GM18499 (cell line): ENCODE measurements at regions not wholly inside any gene's neighbourhood (a gene's known extent, or its start where the extent isn't known, plus 50 kb on each side); places are given as distances from the start of the nearest gene placed in this dataset.

Experiments used
- ATAC-seq: cut with Tn5 transposase; IDR thresholded peaks from one replicate; pipeline ENCODE4 v1.9.1; 2021; ENCODE audit warnings: moderate number of reproducible peaks; ENCODE audit not compliant: insufficient read depth, unreplicated experiment

DNA sequence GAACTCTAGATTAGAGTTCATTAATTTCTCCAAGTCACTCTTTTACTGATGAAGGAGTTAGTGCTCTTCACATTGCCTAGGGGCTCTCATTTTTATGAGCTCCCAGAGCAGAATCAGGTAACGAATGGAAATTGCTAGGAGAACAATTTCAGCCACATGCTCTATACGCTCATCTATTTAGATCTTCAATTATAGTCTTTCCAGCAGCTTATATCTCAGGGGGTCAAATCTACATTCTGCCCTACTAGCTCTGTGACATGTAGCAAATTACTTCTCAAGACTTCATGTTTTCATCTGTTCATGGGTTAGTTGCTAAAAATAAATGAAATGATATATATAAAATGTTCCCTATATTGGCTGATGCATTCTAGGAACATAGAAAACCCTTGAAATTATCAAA lies 183.6 kb downstream of the PLPP3 start:
- ATAC-seq = no peak

DNA sequence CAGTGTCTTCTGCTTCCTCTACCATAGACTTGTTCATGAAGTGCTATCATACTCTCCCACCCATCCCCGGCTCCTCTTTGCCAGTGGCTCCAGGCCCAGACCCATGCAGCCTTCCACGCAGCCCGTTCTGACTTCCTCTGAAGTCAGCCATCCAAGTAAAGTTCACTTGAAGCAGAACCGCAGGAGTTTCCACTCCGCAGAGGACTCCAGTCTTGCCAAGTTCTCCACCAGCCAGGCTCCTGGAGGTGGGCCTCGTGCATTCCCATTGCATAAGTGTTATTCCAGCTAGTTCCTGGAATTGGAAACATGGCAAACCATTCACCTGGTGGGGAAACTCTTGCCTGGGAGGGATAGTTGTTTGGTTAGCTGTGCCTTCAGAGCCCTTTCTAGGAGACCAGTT lies 185.1 kb downstream of the PLPP3 start:
- no peak for ATAC-seq

DNA sequence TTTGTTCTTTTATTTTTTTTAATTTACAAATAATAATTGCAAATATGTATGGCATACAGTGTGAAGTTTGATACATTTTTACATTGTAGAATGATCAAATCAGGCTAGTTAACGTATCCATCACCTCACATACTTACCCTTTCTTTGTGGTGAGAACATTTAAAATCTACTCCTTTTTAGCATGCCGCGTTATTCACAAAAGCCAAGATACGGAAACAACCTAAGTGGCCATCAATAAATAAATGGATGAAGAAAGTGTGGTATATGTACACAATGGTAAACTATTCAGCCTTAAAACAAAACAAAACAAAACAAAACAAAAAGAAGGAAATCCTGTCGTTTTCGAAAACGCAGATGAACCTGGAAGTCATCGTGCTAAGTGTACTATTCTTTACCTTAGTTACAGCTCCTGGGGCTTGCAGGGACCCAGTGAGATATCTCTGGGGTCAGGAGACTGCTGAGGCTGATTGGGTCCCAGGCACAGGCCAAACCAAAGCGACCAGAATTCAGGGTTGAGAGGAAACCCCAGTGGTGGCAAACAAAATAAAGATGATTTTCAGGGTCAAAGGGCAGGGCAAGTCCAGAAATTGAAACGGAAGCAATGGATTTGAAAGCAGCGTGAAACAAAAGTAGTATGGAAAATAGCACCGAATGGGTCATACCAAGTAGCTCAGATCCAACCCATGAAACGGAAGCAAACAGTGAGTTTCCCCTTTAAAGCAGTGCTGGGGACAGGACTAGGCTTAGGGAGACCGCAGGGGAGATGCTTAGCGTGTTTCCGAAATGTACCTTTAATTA lies 188.2 kb downstream of the PLPP3 start:
- ATAC-seq = no peak

DNA sequence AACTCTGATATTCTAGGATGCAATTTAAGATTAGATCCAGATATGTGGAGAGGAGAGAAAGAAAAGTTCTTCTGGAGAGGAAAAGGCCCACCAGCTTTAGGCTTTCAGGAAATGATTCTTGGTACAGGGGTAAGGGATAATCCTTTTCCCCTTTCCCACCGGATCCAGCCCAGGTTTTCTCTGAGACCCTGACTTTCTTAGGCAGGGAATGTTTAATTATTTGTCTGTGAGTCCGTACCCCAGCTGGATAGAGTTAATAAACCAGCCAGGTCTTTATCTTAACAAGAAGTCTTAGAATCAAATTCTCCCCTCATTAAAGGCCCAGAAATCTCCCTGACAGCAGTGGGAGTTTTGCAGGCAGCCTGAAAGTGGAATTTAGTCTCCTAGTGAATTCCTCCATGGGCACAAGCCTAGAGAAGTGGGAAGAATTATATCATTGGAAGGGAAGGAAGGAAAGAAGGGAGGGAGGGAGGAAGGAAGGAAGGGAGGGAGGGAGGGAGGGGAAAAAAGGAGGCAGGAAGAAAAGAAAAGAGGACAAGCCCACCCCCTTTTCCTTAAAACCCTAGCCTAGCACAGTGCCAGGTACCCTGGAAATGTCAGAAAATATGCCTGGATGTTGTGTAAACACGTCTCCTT lies 189.0 kb downstream of the PLPP3 start:
- no peak for ATAC-seq

DNA sequence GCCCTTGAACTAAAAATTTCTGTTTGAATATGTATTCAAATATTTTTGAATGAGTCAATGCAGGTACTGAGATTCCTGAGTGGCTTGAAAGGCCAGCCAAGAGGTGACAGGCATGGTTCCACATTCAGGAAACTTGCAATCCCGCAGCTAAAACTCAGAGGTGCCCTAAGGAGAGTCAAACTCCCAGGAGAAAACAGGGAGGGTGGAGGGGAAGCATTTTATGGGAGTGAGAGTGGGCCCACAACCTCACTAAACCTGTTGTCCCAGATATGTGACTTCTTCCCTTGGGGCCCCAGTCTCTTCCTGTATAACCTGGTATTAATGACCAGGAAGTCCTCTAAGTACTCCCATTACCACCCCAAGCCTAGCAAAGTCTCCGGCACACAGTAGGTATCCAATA lies 189.6 kb downstream of the PLPP3 start:
- no peak for ATAC-seq

DNA sequence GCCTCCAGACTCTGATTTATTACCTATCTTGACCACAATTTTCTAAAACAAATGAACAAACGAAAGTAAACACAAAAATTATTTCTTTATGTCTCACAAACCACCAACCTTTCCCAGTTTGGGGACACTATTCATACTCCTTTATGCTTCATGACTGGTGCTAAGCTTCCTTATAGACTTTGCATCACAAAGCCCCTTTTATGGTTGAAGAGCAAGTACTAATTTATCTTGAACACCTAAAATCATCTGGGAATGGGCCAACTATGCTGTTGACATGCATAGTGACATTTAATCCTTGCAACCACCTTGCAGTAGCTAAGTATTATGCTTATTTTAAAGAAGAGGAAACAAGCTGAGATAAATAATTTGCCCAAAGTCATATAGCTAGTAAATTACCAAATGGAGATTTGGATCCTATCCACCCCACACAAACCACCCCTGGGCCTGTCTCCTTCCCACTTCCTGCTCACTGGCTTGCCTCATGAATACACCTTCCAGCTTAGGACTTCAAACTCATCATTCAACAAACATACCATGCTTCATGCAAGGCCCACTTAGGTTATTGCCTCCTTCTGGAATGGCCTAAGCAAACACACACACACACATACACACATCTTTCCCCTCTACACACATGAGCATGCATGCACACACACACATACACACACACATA lies 192.2 kb downstream of the PLPP3 start:
- ATAC-seq = no peak

DNA sequence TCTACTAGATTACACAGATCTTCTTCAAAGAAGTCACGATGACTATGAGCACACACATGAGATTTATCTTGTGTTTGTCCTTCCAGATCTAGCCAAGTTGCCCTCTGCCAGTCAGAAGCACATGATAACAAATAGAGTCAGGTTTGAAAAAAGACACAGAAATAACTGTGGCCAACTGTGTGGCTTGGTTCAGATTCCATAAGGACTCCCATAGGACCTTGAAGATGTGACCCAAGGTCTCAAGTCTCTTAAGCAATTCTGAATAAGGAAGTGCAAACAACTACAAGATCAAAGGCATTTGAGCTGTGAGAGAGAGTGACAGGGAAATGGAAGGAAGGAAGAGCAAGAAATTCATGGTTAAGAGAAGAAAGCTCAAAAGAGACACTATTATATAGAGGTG lies 194.0 kb downstream of the PLPP3 start:
- ATAC-seq = no peak

DNA sequence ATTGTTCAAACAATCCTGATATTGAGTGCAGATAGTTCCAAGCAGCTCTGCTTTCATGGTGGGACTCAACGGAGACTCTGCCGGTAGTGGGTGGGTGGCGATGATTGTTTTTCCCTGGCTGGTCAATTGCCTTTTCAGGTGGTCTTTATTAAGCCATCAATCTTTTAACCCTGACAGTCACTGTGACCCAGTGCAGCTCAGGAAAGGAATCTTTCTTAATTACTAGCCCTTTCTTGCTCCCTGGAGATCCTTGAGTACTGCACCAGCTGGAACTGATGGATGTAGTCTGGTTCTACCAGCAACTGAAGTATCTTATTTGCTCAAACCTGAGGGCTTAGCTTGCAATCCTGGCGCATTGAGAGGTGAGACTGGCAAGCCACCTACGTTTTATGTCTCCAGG lies 196.4 kb downstream of the PLPP3 start:
- no peak for ATAC-seq

DNA sequence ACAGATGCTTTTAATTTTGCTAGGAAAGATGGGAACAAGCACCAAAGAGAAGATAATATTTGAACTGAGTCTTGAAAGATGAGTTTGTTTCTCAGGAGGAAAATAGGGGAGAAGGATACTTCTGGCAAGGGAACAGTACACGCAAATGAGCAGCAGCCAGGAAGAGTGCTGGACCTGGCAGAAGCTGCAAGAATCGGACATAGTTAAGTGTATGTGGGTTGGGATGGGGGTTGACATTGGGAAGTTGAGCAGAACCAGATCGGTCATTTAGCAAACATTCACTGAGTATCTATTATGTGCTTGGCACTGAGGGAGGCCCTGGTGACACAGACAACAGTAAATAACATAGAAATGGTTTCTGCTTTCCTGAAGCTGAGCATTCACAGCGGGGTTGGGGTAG lies 198.8 kb downstream of the PLPP3 start:
- no peak for ATAC-seq

DNA sequence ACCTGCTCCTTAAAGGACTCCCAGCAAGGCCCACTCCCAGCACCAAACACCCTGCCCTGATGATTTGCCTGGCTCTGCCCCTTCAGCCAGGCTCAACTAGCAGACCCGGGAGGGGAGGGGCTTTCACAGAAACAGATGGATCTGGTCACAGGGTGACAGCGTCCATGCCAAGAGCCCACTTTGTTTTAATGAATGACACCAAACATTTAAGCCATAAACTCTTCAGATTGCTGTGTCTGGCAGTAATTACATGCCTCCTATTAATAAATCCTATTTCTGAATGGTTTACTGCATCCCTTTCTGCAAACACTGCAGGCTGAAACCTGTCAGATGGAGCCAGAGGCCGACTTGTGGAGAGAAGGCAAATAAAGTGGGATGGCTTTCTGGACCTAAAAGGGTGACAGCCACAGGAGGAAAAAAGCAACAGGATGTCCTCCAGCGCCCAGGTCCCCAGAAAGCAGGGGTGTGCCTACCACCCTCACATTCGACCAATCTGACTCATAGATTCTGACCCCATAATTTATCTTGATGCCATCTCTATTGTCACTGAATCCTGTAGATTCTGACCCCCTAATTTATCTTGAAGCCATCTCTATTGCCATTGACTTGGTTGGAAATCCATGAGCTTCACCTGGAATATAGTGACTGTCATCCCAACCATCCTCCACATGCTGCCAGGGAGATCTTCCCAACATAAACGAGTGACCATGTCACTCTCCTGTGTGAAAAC lies 200.9 kb downstream of the PLPP3 start:
- ATAC-seq = no peak

DNA sequence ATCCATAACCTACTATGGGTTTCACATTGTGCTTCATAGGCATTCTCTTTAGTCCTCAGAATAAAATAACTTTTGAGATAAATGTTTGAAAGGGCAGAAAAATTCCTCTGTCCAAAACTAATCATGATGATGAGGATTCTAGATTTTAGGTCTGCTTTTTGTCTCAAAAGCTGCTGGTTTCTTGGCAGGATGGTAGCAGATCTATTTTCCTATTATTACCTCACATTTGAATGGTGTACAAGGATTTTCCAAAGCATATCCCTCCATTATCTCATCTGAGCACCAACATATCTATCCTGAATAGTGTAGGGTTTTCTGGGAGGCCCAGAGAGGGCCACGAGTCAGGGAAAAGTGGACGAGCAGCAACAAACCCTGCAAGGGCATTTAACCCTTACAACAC lies 201.9 kb downstream of the PLPP3 start:
- no peak for ATAC-seq

DNA sequence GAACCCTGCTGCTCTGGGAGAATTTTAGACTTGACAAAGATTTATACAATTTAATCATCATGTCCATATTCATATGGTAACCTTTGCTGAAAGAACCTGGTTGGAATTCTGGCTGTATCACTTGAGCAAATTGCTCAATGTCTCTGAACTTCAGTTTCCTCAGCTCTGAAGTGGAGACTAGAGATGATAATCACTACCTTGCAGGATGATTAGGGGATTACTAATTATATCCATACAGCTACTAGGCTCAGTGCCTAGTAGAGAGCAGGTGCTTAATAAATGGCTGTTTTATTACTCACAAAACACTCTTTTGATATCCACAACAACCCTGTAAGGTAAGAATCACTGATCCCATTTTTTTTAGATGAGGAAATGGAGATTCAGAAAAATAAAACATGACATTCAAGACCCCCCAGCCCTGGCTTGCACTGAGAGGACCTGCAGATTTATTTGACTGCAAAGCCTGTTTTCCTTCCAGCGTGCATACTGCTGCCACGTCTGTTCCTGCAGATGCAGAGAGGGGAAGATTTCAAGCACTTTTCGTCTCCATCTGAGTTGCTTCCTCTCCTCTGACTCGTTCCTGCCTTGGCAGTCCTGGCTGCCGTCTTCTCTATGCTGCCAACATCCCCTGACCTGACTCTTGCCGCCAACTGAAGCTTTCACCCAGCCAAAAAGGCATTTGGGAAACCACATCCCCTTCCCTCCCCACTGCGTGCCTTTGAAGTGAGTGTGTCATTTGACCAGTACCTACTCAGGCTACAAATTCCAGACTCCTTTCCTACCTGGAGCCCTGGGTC lies 203.0 kb downstream of the PLPP3 start:
- no peak for ATAC-seq

DNA sequence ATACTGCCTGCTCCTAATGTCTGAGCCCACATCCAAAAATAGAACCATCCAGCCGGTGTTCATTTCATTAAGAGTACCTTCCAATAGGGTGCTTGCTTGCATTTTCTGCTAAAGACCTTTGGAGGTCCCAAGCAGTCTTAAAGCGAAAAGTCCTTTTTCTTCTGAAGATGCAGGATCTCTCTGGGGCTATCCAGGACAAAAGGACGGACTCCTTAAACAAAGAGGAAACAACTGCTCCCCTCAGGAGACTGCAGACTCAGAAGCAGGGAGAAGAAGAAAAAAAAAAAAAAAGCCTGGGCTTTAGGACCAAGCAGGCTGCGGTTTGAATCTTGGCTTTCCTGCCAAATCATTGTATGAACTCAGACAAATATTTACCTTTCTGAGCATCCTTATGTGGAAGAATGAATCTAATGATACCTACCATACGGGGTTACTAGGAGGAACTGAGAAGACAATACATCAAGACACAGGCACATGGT lies 204.0 kb downstream of the PLPP3 start:
- ATAC-seq = no peak

DNA sequence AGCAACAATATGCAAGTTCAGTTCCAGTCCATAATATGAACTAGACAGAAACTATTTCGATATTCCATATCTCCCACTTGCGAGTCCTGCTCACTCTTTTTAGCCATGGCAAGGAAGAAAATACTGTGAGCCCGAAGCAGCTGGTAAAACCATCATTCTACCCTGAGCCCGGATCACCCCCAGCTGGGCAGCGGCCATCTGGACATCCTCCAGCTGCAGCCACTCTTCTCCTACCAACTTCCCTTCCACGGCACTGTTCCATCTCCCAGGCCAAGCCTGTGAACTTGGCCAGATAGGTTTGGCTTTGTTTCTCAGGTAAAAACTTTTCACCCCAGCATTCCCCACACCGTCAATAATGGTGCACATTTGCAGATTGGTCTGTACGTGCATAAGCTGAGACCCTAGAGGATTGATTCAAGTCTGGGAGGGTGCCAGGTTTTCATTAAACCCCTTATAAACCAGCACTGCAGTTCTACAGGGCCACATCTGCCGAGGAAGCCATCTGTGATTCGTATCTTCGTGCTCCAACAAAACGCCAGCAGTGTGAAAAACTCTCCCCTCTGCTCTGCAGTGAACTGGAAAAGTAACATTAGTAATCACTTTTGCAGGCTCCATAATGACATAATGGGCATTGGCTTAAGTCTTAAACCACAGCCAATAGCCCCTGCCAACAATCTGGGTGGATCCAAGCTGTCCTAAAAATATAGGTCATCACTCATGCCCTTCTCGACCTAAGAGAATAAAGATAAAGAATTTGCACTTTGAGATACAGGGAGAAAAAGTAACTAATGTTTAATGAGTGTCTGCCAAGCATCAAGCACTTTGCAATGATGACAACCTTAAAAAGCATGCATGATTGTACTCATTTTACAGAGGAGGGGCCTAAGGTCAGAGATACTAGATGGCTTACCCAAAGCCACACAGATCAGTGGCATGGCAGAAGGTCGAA lies 205.1 kb downstream of the PLPP3 start:
- no peak for ATAC-seq

DNA sequence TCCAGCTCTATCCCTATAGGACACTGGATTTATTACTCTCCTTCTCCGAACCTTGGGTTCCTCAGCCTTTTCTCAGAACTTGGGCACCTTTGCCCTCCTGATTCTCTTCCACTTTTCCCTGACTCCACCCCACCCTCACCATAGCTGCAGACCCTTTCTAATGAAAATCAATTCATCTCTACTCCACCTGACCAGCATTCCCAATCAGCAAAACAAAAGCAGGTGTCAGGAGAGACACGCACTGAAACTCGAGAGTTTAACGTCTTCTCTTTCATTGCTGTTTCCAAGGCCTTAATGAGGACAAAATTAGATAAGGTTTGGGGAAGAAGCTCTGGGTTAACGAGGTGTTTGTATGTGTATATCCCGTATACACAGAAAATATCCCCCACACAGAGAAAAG lies 208.8 kb downstream of the PLPP3 start:
- ATAC-seq = no peak

DNA sequence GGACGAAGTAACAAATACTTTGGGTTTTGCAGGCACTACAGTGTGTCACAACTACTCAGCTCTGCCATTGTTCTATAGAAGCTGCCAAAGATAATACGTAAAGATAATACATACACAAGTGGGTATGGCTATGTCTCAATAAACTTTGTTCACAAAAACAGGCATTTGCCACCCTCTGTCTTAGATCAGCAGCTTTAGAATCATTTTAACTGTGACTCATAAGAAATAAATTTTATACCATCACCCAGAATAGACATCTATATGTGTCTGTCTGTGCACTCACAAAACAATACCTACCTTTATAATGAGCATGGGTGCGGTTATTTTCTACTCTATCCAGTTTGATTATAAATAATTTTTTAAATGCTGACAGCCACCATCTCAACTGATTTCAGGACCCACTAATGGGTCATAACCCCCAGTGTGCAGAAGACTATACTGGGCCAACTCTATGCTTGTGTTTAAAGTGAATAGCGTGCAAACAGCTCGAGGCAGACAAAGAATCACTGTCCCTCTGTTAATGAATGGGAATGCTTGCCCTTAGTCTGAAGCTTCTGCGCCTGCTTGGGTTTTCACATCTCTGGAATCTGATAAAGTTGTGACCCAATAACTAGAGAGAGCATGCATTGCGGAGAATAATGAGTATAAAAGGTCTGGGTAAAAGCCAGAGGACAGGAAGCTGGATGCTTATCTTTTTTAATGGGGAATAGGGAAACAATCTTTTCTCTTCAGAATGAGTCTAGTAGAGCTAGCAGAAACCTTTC lies 216.2 kb downstream of the PLPP3 start:
- ATAC-seq = no peak

DNA sequence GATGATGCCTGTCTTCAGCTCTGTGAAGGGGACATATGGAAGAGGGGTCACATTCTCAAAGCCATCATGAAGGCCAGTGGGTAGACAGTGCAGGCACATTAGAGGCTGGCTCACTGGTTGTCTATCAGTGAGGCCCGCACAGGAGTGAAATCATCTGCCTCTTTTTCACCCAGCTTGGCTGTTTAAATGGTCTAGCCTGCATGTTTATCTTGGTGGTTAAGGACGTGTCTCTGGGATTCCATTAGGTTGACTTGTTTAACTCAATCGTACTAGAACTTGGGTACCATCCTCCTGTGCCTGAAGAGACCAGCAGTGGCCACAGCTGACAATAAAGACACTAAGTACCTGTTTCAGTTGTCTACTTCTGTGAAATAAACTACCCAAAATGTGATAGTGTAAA lies 219.3 kb downstream of the PLPP3 start:
- ATAC-seq = no peak

DNA sequence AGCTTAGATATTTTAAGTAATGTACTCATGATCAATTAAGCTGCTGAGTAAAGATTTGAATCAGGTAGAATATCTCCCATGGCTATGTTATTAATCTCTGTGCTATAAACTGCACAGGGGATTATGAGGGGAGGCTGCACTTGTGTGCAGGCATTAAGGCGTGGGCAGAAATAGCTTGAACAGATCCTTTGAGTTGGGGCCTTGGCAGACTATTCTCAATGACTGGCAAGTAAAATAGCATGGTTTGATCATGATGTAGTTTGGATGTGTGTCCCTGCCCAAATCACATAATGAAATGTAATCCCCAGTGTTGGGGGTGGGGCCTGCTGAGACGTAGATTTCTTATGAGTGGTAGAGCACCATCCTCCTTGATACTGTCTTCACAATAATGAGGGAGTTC lies 220.3 kb downstream of the PLPP3 start:
- no peak for ATAC-seq
